ENCODE measurements at regions not wholly inside any gene's neighbourhood (a gene's known extent, or its start where the extent isn't known, plus 50 kb on each side); places are given as distances from the start of the nearest gene placed in this dataset.

DNA sequence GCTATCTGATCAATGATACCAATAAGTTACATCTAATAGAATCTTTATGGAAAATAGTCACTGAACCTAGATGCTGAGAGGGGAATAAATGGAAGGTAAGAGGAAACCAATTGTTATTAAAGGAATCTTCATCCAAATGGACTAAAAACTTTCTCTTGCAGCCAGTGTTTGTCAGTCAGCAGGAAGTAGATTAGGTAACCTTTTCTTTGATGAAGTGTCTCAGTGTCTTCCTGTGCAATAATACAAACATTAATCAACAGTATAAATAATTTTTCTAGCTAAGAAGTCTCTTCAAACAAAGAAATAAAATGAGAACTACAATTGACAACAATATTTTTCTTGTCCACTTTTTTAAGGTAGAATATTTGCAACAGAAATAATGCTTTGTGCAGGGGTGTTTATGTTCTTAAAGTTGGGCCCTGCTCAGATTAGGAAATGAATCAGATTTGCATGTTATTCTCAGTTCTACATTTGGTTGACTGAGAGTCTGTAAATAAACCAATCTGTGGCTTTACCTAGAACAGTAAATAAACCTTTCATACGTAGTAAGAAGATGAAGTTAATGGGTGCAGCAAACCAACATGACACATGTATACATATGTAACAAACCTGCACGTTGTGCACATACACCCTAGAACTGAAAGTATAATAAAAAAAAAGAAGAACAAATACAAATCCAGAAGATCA lies 391.4 kb downstream of the MRPL39 start:
- no peak overlapping the region for H3K27ac ChIP-seq (ENCODE audit: low read depth, low read length)
- FAIRE-seq, result no peak
- TF ChIP-seq, protein P1, sequence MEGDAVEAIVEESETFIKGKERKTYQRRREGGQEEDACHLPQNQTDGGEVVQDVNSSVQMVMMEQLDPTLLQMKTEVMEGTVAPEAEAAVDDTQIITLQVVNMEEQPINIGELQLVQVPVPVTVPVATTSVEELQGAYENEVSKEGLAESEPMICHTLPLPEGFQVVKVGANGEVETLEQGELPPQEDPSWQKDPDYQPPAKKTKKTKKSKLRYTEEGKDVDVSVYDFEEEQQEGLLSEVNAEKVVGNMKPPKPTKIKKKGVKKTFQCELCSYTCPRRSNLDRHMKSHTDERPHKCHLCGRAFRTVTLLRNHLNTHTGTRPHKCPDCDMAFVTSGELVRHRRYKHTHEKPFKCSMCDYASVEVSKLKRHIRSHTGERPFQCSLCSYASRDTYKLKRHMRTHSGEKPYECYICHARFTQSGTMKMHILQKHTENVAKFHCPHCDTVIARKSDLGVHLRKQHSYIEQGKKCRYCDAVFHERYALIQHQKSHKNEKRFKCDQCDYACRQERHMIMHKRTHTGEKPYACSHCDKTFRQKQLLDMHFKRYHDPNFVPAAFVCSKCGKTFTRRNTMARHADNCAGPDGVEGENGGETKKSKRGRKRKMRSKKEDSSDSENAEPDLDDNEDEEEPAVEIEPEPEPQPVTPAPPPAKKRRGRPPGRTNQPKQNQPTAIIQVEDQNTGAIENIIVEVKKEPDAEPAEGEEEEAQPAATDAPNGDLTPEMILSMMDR (IDR thresholded peaks at IDR 0.05; ENCODE audit: insufficient read depth, low read depth, low read length), result no peak
- TF ChIP-seq EZH2 (IDR thresholded peaks at IDR 0.05; ENCODE audit: insufficient read depth, low read length), result no peak
- H3K27ac Mint-ChIP-seq (ENCODE audit: unreplicated experiment), result no peak overlapping the region
- H3K9me3 ChIP-seq (ENCODE audit: insufficient read depth, low read depth, low read length), result no peaks in the 10 kb centered on the region
- no peak for DNase-seq (ENCODE audit: low read depth)
- H3K27me3 Mint-ChIP-seq (ENCODE audit: low read depth, unreplicated experiment), result no peaks in the 10 kb centered on the region
- no peaks in the 10 kb centered on the region for H3K4me1 ChIP-seq (ENCODE audit: insufficient read depth, low read length)
- H3K4me3 Mint-ChIP-seq (ENCODE audit: unreplicated experiment), result no peak overlapping the region
- H3K9ac ChIP-seq (ENCODE audit: low read length), result no peak overlapping the region
- peaks cover 2% of the 10 kb centered on the region for H3K9me3 Mint-ChIP-seq (ENCODE audit: unreplicated experiment)
- no peaks in the 10 kb centered on the region for H4K20me1 ChIP-seq (ENCODE audit: insufficient read depth, low read length)
- H3K4me2 ChIP-seq (ENCODE audit: low read length), result no peak overlapping the region
- no peak overlapping the region for H3K4me3 ChIP-seq (ENCODE audit: insufficient read depth, low read depth, low read length)
- H2AFZ ChIP-seq (ENCODE audit: low read depth, low read length), result no peak overlapping the region
- no peaks in the 10 kb centered on the region for H3K79me2 ChIP-seq (ENCODE audit: insufficient read depth, low read length)
- no peaks in the 10 kb centered on the region for H3K27me3 ChIP-seq (ENCODE audit: insufficient read depth, low read length)
- H3K36me3 ChIP-seq (ENCODE audit: insufficient read depth, low read length), result no peaks in the 10 kb centered on the region
- no peaks in the 10 kb centered on the region for H3K4me1 Mint-ChIP-seq (ENCODE audit: low read depth, unreplicated experiment)
- H3K36me3 Mint-ChIP-seq (ENCODE audit: low read depth, unreplicated experiment), result no peaks in the 10 kb centered on the region

DNA sequence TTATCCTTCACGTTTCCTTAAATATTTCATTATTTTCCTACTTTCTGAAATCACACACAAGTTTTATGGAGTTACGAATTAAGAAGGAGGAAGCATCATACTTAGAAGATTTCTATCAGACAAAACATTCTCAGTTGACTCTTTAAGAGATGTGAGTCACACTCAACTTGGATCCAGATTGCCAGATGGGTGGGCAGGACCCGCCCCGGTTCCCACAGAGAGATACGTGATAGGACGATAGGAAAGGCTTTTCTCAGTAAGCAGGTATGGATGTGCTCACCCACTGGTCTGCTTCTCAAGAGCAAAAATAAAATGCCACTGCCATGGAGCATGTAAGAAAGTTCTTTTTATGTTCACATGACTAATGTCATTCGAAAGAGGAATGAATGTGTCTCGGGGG lies 392.6 kb downstream of the MRPL39 start:
- Histone ChIP-seq H4K20me1 (ENCODE audit: insufficient read depth, low read length) (no peaks in the 10 kb centered on the region), H3K27ac (ENCODE audit: low read depth, low read length) (no peak overlapping the region), H3K36me3 (ENCODE audit: insufficient read depth, low read length) (no peaks in the 10 kb centered on the region), H2AFZ (ENCODE audit: low read depth, low read length) (no peak overlapping the region), H3K4me3 (ENCODE audit: insufficient read depth, low read depth, low read length) (no peak overlapping the region), H3K4me2 (ENCODE audit: low read length) (no peak overlapping the region), H3K4me1 (ENCODE audit: insufficient read depth, low read length) (no peaks in the 10 kb centered on the region), H3K9me3 (ENCODE audit: insufficient read depth, low read depth, low read length) (no peaks in the 10 kb centered on the region), H3K79me2 (ENCODE audit: insufficient read depth, low read length) (no peaks in the 10 kb centered on the region), H3K9ac (ENCODE audit: low read length) (no peak overlapping the region), H3K27me3 (ENCODE audit: insufficient read depth, low read length) (no peaks in the 10 kb centered on the region)
- Mint-ChIP-seq H3K27ac (ENCODE audit: unreplicated experiment) (no peak overlapping the region), H3K9me3 (ENCODE audit: unreplicated experiment) (peaks cover 2% of the 10 kb centered on the region), H3K36me3 (ENCODE audit: low read depth, unreplicated experiment) (no peaks in the 10 kb centered on the region), H3K27me3 (ENCODE audit: low read depth, unreplicated experiment) (no peaks in the 10 kb centered on the region), H3K4me3 (ENCODE audit: unreplicated experiment) (no peak overlapping the region), H3K4me1 (ENCODE audit: low read depth, unreplicated experiment) (no peaks in the 10 kb centered on the region)
- no peak for TF ChIP-seq EZH2 (IDR thresholded peaks at IDR 0.05; ENCODE audit: insufficient read depth, low read length)
- TF ChIP-seq, protein P1 (IDR thresholded peaks at IDR 0.05; ENCODE audit: insufficient read depth, low read depth, low read length), result no peak
- DNase-seq (ENCODE audit: low read depth), result no peak
- no peak for FAIRE-seq

DNA sequence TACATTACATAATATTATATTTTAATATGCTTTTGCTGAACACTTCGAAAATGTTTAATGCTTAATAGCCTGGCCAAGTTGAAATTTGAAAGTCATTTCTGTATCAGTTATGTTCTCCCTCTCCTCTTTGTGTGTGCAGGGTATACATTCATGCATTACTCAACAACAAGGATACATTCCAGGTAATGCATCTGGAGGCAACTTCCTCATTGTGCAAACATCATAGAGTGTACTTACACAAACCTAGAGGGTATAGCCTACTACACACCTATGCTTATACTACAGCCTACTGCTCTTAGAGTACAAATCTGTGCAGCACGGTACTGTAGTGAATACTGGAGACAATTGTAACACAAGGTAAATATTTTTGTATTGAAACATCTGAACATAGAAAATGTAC lies 407.3 kb downstream of the MRPL39 start:
- H3K36me3 ChIP-seq (ENCODE audit: insufficient read depth, low read length), result no peaks in the 10 kb centered on the region
- H3K9me3 Mint-ChIP-seq (ENCODE audit: unreplicated experiment), result peaks cover 9% of the 10 kb centered on the region
- no peak overlapping the region for H3K9ac ChIP-seq (ENCODE audit: low read length)
- TF ChIP-seq, protein P1 (IDR thresholded peaks at IDR 0.05; ENCODE audit: insufficient read depth, low read depth, low read length), result no peak
- TF ChIP-seq EZH2 (IDR thresholded peaks at IDR 0.05; ENCODE audit: insufficient read depth, low read length), result no peak
- no peak overlapping the region for H3K27ac ChIP-seq (ENCODE audit: low read depth, low read length)
- no peak overlapping the region for H2AFZ ChIP-seq (ENCODE audit: low read depth, low read length)
- no peak overlapping the region for H3K4me2 ChIP-seq (ENCODE audit: low read length)
- no peaks in the 10 kb centered on the region for H3K27me3 Mint-ChIP-seq (ENCODE audit: low read depth, unreplicated experiment)
- no peak overlapping the region for H3K4me3 Mint-ChIP-seq (ENCODE audit: unreplicated experiment)
- H3K36me3 Mint-ChIP-seq (ENCODE audit: low read depth, unreplicated experiment), result no peaks in the 10 kb centered on the region
- no peaks in the 10 kb centered on the region for H3K79me2 ChIP-seq (ENCODE audit: insufficient read depth, low read length)
- H4K20me1 ChIP-seq (ENCODE audit: insufficient read depth, low read length), result no peaks in the 10 kb centered on the region
- FAIRE-seq (no peak), DNase-seq (ENCODE audit: low read depth) (no peak)
- H3K27me3 ChIP-seq (ENCODE audit: insufficient read depth, low read length), result no peaks in the 10 kb centered on the region
- no peak overlapping the region for H3K4me3 ChIP-seq (ENCODE audit: insufficient read depth, low read depth, low read length)
- H3K27ac Mint-ChIP-seq (ENCODE audit: unreplicated experiment), result no peak overlapping the region
- no peaks in the 10 kb centered on the region for H3K4me1 Mint-ChIP-seq (ENCODE audit: low read depth, unreplicated experiment)
- no peaks in the 10 kb centered on the region for H3K9me3 ChIP-seq (ENCODE audit: insufficient read depth, low read depth, low read length)
- H3K4me1 ChIP-seq (ENCODE audit: insufficient read depth, low read length), result no peaks in the 10 kb centered on the region

Data from astrocyte (in vitro differentiated cells and primary cell).